Liver (tissue), 8 donors: ENCODE measurements at regions not wholly inside any gene's neighbourhood (a gene's known extent, or its start where the extent isn't known, plus 50 kb on each side); places are given as distances from the start of the nearest gene placed in this dataset.

Source experiments
- DNase-seq: peaks from one replicate; pipeline ENCODE4 v3.0.0-alpha.2; 2017; ENCODE audit warnings: low spot score
- H3K27ac ChIP-seq, 2 donors: one replicate each; pipeline ENCODE4 v1.7.0; 2013; ENCODE audit warnings: inconsistent platforms in 2 of 2, low read length in 2 of 2, control low read depth in 1 of 2, low read depth in 1 of 2, mild to moderate bottlenecking in 1 of 2
- H3K27me3 ChIP-seq, 4 donors: one replicate each; pipeline versions ENCODE4 v1.6.1 to v1.7.0; 2013; ENCODE audit warnings: low read length in 3 of 4, inconsistent platforms in 1 of 4, mild to moderate bottlenecking in 1 of 4, moderate library complexity in 1 of 4; ENCODE audit not compliant: control insufficient read depth in 4 of 4, insufficient read depth in 4 of 4
- H3K36me3 ChIP-seq, 4 donors: one replicate each; pipeline versions ENCODE4 v1.6.1 to v1.7.0; 2013; ENCODE audit warnings: low read length in 3 of 4, mild to moderate bottlenecking in 3 of 4, low read depth in 1 of 4, moderate library complexity in 1 of 4; ENCODE audit not compliant: control insufficient read depth in 4 of 4, insufficient read depth in 3 of 4
- H3K4me1 ChIP-seq, 4 donors: one replicate each; pipeline versions ENCODE4 v1.6.1 to v1.7.0; 2013; ENCODE audit warnings: low read length in 3 of 4, mild to moderate bottlenecking in 3 of 4, moderate library complexity in 1 of 4; ENCODE audit not compliant: control insufficient read depth in 4 of 4, insufficient read depth in 4 of 4
- H3K4me3 ChIP-seq, 3 donors: one replicate each; pipeline versions ENCODE4 v1.6.1 to v1.7.0; 2013; ENCODE audit warnings: low read length in 3 of 3, control low read depth in 1 of 3, low read depth in 1 of 3, mild to moderate bottlenecking in 1 of 3
- H3K9ac ChIP-seq, 2 donors: one replicate each; pipeline ENCODE4 v1.7.0; 2013; ENCODE audit warnings: low read length in 2 of 2, mild to moderate bottlenecking in 2 of 2, moderate library complexity in 2 of 2, control low read depth in 1 of 2, low read depth in 1 of 2
- H3K9me3 ChIP-seq, 4 donors: one replicate each; pipeline versions ENCODE4 v1.6.1 to v1.7.0; 2013; ENCODE audit warnings: low read length in 3 of 4; ENCODE audit not compliant: control insufficient read depth in 4 of 4
- EGR1 ChIP-seq, 2 donors: IDR thresholded peaks; 2 replicates each; pipeline ENCODE4 v1.6.1; 2016 to 2018; ENCODE audit warnings: antibody characterized with exemption in 2 of 2, low read depth in 2 of 2
- GABPA ChIP-seq, 2 donors: IDR thresholded peaks in 1 of 2; conservative IDR thresholded peaks in 1 of 2; 2 replicates each; pipeline ENCODE4 v1.6.1; 2016; ENCODE audit warnings: antibody characterized with exemption in 2 of 2, mild to moderate bottlenecking in 1 of 2, moderate library complexity in 1 of 2
- HNF4G ChIP-seq: IDR thresholded peaks from 2 replicates; pipeline ENCODE4 v1.6.1; 2016; ENCODE audit warnings: antibody characterized with exemption
- MAX ChIP-seq: IDR thresholded peaks from 2 replicates; pipeline ENCODE4 v1.6.1; 2016; ENCODE audit warnings: antibody characterized with exemption
- NR2F2 ChIP-seq: IDR thresholded peaks from 2 replicates; pipeline ENCODE4 v1.6.1; 2016; ENCODE audit warnings: antibody characterized with exemption
- RAD21 ChIP-seq, 2 donors: IDR thresholded peaks; 2 replicates each; pipeline ENCODE4 v1.6.1; 2016; ENCODE audit warnings: antibody characterized with exemption in 2 of 2, mild to moderate bottlenecking in 2 of 2
- SP1 ChIP-seq: IDR thresholded peaks from 2 replicates; pipeline ENCODE4 v1.6.1; 2018; ENCODE audit warnings: antibody characterized with exemption, mild to moderate bottlenecking
- TAF1 ChIP-seq: conservative IDR thresholded peaks from 2 replicates; pipeline ENCODE4 v1.6.1; 2016; ENCODE audit warnings: antibody characterized with exemption, mild to moderate bottlenecking
- ZBTB33 ChIP-seq: IDR thresholded peaks from 2 replicates; pipeline ENCODE4 v1.6.1; 2016; ENCODE audit warnings: antibody characterized with exemption
- WGBS: extraction: QIAGEN DNeasy Blood & Tissue Kit; methylation state at CpG from one replicate; pipeline ENCODE4 v1.1.7; 2013; 5-methylcytosine and 5-hydroxymethylcytosine counted together
- TF ChIP-seq, protein P1 (sequence below): fragments of 150-350 bp; IDR thresholded peaks from 2 replicates; pipeline ENCODE4 v1.5.1; 2017; ENCODE audit warnings: improper control_type of control experiment, low read depth, low read length; ENCODE audit not compliant: missing input control
- TF ChIP-seq, protein P2 (sequence below): IDR thresholded peaks from 2 replicates; pipeline ENCODE4 v1.6.1; 2016; ENCODE audit warnings: antibody characterized with exemption, mild to moderate bottlenecking
- donor health status: healthy.
- donor health status: healthy.
- donor health status: healthy.
- donor health status: healthy.
- donor health status: healthy.

DNA sequence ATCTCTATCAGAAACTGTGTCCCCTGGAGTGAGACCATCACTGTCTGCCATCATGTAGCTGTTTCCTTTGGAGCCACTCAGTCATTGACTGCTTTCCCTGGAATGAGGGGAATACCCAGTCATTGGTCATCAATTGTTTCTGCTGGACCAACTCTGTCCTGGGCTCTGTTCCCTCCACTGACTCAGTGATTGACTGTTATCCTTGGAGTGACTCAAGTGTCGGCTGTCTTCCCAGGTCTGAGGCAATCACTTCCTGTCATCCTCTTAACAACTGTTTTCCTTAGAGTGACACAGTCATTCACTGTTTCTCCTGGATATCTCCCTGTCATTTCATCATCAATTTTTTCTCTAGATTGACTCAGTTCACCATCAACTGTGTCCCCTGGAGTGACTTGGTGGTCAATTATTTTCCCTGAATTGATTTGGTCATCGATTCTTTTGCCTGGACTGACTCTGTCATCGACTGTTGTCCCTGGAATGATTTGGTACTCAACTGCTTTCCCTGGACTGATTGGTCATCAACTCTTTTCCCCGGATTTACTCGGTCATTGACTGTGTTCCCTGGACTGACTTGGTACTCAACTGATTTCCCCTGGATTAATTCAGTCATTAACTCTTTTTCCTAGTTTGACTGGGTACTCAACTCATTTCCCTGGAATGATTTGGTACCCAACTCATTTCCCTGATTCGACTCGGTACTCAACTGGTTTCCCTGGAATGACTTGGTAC is 327.9 kb upstream of the VCX start:
- 79% methylated on average over 7 of the region's 7 CpGs for WGBS
- H3K4me1 ChIP-seq = no peaks in the 10 kb centered on the region
- DNase-seq = no peak
- no peak overlapping the region for H3K9ac ChIP-seq
- no peak overlapping the region for H3K4me3 ChIP-seq
- TF ChIP-seq RAD21 (IDR thresholded peaks at IDR 0.05) (no peak), TAF1 (no peak), EGR1 (IDR thresholded peaks at IDR 0.05; ENCODE audit: low read depth in 2 of 2) (no peak), HNF4G (no peak)
- TF ChIP-seq, protein P1, sequence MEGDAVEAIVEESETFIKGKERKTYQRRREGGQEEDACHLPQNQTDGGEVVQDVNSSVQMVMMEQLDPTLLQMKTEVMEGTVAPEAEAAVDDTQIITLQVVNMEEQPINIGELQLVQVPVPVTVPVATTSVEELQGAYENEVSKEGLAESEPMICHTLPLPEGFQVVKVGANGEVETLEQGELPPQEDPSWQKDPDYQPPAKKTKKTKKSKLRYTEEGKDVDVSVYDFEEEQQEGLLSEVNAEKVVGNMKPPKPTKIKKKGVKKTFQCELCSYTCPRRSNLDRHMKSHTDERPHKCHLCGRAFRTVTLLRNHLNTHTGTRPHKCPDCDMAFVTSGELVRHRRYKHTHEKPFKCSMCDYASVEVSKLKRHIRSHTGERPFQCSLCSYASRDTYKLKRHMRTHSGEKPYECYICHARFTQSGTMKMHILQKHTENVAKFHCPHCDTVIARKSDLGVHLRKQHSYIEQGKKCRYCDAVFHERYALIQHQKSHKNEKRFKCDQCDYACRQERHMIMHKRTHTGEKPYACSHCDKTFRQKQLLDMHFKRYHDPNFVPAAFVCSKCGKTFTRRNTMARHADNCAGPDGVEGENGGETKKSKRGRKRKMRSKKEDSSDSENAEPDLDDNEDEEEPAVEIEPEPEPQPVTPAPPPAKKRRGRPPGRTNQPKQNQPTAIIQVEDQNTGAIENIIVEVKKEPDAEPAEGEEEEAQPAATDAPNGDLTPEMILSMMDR = no peak
- H3K36me3 ChIP-seq = no peaks in the 10 kb centered on the region
- peaks cover 0 to 2% (median 0%) of the 10 kb centered on the region in 4 donors for H3K9me3 ChIP-seq
- no peak overlapping the region for H3K27ac ChIP-seq
- H3K27me3 ChIP-seq = no peaks in the 10 kb centered on the region

DNA sequence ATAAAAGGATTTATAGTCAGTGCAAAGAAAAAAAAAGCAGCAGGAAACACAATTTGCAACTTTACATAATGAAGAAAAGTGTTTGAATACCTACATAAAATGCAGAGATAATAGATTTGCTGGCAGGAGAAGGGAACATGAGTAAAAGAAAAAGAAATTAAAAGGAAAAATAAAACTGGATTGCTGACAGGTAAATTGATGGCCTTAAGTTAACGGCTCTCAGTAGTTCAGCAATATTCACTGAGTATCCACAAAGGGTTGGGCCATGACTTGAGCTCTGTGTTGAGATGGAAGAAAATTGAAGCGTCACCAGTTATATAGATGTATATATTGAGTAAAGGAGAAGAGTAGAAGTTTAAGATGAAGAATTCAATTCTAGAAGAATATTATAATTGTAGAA is 330.1 kb upstream of the VCX start:
- Histone ChIP-seq H3K27me3 (no peaks in the 10 kb centered on the region), H3K36me3 (no peaks in the 10 kb centered on the region), H3K4me1 (no peaks in the 10 kb centered on the region), H3K27ac (no peak overlapping the region), H3K9ac (no peak overlapping the region), H3K4me3 (no peak overlapping the region), H3K9me3 (peaks cover 0 to 2% (median 0%) of the 10 kb centered on the region in 4 donors)
- WGBS = 81% methylated on average over 2 of the region's 2 CpGs
- DNase-seq = no peak
- TF ChIP-seq, protein P1 = no peak

- TF ChIP-seq EGR1 (IDR thresholded peaks at IDR 0.05; ENCODE audit: low read depth in 2 of 2) (no peak), SP1 (no peak), HNF4G (no peak), NR2F2 (no peak), MAX (no peak), GABPA (IDR thresholded peaks at IDR 0.05 in 1 of 2, conservative IDR thresholded peaks at IDR 0.05 in 1 of 2) (no peak), ZBTB33 (no peak)
- TF ChIP-seq, protein P2, sequence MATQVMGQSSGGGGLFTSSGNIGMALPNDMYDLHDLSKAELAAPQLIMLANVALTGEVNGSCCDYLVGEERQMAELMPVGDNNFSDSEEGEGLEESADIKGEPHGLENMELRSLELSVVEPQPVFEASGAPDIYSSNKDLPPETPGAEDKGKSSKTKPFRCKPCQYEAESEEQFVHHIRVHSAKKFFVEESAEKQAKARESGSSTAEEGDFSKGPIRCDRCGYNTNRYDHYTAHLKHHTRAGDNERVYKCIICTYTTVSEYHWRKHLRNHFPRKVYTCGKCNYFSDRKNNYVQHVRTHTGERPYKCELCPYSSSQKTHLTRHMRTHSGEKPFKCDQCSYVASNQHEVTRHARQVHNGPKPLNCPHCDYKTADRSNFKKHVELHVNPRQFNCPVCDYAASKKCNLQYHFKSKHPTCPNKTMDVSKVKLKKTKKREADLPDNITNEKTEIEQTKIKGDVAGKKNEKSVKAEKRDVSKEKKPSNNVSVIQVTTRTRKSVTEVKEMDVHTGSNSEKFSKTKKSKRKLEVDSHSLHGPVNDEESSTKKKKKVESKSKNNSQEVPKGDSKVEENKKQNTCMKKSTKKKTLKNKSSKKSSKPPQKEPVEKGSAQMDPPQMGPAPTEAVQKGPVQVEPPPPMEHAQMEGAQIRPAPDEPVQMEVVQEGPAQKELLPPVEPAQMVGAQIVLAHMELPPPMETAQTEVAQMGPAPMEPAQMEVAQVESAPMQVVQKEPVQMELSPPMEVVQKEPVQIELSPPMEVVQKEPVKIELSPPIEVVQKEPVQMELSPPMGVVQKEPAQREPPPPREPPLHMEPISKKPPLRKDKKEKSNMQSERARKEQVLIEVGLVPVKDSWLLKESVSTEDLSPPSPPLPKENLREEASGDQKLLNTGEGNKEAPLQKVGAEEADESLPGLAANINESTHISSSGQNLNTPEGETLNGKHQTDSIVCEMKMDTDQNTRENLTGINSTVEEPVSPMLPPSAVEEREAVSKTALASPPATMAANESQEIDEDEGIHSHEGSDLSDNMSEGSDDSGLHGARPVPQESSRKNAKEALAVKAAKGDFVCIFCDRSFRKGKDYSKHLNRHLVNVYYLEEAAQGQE = no peak
- Histone ChIP-seq H3K27me3 (no peaks in the 10 kb centered on the region), H3K9ac (no peak overlapping the region), H3K36me3 (no peaks in the 10 kb centered on the region), H3K4me3 (no peak overlapping the region), H3K4me1 (no peaks in the 10 kb centered on the region), H3K27ac (no peak overlapping the region), H3K9me3 (peaks cover 0 to 1% (median 0%) of the 10 kb centered on the region in 4 donors)
- no peak for DNase-seq
- WGBS = 88% methylated on average over 5 of the region's 5 CpGs
Observed at GRCh38 chrX:7503251-7503650, 339.7 kb upstream of the VCX start.
